NCI-H1417 treated with DMSO at 0.1 percent for 48 hours (cell line): ENCODE measurements at regions not wholly inside any gene's neighbourhood (a gene's known extent, or its start where the extent isn't known, plus 50 kb on each side); places are given as distances from the start of the nearest gene placed in this dataset.

Experiments
- DNase-seq: peaks from one replicate; lab custom pipeline; 2025; lab: John Stamatoyannopoulos, UW

- DNase-seq: no peak
Measured at GRCh38 chr20:7346562-7346961, 579.1 kb downstream of the BMP2 start.

GRCh38 chr20:7347409-7347808, 579.9 kb downstream of the BMP2 start:
- DNase-seq: no peak

- DNase-seq: no peak
Measured at GRCh38 chr20:7348253-7348652, 580.8 kb downstream of the BMP2 start.

DNA sequence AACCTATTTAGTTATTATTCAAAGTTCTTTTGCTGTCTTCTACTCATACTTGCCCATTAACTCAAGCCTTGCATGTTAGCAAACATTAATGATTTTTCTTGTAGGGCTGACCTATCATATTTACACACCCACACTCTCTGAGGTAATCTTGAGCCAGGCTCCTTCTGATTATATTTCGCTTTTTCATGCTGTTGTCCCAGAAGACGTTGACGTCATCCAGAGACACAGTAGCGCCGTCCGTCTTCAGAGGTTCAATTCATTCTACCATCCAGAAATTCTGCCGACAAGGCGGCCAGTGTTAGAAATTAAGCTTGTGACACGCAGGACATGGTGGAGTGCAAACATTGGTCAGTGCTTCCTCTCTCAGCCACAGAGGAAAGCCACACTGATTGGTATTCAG, 584.7 kb downstream of the BMP2 start:
- DNase-seq: no peak

DNA sequence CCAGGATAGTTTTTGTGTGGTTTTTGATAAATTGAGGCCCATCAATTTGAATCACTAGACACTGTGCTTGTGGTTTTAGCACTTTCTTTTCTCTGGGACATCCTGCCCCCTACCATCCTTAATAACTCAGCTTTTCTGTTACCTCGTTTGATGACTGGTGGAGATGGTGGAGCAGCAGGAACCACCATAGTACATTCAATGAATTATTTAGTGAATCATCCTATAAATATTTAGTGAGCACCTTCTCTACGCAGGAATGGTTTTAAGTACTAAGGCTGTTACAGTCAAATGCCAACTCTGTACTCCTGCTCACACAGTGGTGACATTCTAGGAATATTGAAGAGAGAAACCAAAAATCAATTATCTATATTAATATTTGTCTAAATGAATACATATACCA, 585.2 kb downstream of the HAO1 start:
- no peak for DNase-seq

- DNase-seq: no peak
Measured at GRCh38 chr20:7358670-7359069, 581.6 kb downstream of the HAO1 start.

GRCh38 chr20:7359739-7360138, 580.5 kb downstream of the HAO1 start:
- no peak for DNase-seq

DNA sequence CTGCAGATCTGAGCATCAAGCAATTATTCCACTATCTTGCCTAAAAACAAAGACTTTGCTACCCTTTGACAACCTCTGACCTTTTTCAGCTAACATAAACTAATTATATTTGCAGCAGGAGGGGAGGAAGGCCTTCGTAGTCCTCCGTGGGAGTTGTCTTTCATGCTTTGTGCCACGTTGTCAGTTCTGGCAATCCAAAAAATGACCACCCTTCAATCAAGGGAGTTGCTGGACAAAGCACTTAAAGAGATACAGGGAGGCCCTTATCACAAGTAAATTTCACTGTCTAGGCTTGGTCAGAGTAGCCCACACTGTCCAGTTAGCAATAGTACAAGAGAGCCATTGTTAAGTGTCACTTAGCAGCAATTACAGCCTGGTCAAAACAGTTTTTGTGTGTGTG, 578.9 kb downstream of the HAO1 start:
- DNase-seq: no peak

DNA sequence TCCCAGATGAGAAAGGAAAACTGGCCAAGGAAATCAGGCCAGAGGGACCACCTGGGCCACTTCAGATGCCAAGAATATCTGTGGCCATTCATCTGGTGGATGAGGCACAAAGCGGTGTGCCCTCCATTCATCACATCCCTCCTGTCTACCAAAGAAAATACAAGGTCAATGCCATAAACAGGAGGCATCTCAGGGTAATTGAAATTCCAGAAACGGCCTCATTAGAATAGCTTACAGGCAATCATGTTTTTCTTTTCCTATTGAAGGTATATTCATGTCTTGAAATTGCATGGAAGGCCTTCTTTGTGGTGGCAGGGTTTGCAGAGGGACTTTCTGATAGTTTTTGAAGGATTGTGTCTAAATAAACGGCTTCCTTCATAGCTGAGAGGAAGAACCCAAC, 578.3 kb downstream of the HAO1 start:
- DNase-seq: no peak

GRCh38 chr20:7362601-7363000, 577.7 kb downstream of the HAO1 start:
- DNase-seq: peak; percentile 63

- no peak for DNase-seq
Measured at GRCh38 chr20:7366189-7366588, 574.1 kb downstream of the HAO1 start.

GRCh38 chr20:7371518-7372163, 568.6 kb downstream of the HAO1 start:
- no peak for DNase-seq

- no peak for DNase-seq
Measured at GRCh38 chr20:7375905-7376304, 564.4 kb downstream of the HAO1 start.

DNA sequence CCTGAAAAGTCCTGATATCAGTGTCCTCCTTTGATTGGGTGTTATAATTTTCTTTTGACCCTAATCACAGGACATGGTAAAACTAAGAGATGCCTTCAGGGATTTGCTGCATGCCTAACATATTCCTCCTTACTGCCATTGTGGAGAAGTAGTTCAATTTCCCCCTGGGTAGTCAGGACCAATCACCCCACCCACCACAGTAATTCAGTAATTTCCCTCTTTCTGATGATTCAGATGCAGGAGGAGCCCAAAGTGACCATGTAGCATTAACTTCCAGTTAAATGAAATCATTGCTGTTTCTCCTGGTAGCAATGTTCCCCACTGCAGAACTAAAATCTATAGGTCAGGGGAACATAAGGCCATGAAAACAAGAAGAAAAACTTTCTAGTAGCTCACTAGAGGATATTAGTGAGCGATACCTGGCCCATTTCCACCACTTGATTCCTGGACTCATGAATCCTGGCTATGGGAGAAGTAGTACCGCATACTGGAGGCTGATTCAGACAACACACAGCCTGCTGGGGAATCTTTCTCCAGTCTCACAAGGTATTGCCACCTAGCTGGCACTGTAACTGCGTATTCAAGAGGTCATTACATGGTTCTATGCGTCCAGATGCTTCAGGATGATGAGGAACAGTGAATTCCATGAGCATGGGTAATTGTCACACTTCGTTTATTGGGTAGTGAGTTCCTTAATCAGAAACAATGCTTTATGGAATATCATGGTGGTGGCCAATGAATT, 561.2 kb downstream of the HAO1 start:
- DNase-seq: no peak

DNA sequence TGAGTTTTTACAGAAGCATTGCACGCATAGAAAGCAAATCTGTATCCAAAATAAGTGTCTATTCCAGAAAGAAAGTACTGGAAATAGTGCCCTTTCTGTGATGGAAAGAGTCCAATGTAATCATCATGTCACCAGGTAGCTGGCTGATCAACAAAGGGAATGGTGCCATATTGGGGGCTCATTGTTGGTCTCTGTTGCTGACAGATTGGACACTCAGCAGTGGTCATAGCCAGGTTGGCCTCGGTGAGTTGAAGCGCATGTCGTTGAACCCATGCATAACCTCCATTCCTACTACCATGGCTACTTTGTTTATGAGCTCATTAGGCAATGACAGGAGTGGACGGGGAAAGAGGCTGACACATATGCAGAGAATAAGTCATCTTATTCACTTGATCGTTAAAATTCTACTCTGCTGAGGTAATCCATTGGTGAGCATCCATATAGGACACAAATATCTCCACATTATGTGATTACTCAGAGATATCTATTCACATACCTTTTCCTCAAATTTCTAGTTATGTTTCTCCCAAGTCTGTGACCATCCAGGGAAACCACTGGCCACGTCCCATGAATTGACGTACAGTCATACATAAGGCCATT, 560.5 kb downstream of the HAO1 start:
- DNase-seq: no peak

DNA sequence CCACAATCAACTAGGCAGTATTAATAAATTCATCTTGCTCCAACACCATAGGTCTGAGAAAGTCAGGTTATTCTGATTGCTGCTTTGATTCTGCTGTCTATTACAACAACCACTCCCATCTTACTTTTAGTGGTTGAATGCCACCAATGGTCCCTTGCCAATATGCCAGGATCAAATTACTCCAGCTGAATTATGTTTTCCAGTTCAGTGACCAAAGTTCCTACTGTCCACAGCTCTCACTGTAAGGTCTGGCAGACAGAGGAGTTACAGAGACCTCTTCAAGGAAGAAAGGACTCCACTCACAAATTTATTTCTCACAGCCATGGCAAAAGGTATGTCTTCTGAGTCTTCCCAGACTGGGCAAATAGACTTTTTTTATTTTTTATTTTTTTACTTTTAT, 557.0 kb downstream of the HAO1 start:
- no peak for DNase-seq

DNA sequence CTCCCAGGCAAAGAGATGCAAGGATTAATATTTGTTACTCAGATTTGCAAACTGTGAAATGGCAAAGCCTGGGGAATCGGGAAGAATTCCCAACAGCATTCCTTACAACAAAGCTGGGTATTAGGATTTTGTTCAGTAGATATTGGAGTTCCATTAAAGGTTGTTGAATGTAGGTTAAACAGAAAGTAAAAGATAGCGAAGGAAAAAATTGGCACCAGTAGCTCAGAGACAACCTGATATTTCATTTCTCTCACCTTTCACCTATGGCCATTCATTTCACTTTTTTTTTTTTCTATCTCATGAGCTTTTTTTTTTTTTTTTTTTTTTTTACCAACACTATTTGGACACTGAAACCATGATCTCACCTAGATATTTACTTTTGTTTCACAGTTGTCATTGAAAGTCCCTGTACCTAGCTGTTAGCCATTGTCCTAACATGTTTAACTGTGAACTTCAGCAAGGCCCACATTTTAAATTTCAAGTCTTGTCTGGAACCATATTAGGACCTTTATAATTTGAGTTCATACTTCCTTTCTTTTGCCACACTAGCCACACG, 552.5 kb downstream of the HAO1 start:
- no peak for DNase-seq

DNA sequence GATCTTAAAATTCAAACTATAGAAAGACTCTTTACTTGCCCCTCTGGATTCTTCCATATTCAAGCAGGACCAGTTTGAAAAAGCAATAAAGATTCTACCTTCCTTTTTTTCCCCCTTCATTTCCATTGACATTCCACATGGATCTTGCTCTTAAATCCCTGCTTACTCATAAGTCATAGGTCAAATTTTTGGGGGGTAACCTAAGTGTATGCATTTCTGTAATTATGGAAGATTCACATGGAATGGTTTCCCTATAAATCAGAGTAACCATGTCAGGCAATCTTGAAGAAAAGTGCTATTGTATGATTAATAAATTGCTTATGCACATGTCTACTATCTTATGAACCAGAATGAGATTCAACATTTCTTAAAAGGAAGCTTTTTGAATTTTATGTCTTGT, 551.0 kb downstream of the HAO1 start:
- no peak for DNase-seq

- DNase-seq: no peak
Measured at GRCh38 chr20:7392542-7393206, 547.6 kb downstream of the HAO1 start.

GRCh38 chr20:7399114-7399513, 541.1 kb downstream of the HAO1 start:
- DNase-seq: no peak

- no peak for DNase-seq
Measured at GRCh38 chr20:7399575-7399974, 540.7 kb downstream of the HAO1 start.

DNA sequence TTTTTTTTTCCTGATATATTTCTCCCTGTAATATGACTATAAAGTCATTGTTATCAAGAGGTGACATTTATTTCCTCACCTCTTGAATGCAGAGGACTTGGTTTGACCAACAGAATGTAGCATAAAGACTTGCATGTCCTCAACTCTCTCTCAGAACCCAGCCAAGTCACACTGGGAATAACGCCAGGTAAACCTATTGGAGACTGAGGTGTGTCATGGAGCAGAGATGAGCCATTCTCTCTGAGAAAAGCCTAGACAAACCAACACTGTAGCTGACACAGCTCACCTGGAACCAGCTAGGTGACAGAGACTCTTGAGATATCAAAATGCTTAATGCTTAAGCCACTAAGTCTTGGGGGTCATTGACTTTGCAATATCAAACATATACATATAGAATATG, 533.6 kb downstream of the HAO1 start:
- DNase-seq: no peak

DNA sequence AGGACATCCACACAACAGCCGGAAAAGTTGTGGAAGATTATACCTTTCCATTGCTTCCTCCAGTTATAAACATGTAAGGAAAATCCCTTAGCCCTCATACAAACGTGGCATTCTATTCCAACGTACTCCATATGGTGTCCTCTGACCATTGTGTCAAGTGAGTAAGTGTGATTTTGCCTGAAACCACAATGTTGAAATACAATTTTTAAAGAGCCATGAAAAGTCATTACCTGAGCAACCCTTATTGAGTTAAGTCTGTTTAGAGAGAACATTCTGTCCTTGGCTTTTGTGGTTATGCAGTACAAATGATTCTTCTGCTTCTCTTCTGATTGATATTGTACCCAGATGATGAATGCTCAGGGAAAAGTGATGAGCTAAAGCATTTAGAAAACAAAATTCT, 530.1 kb downstream of the HAO1 start:
- no peak for DNase-seq
